ENCODE measurements at regions not wholly inside any gene's neighbourhood (a gene's known extent, or its start where the extent isn't known, plus 50 kb on each side); places are given as distances from the start of the nearest gene placed in this dataset.

DNA sequence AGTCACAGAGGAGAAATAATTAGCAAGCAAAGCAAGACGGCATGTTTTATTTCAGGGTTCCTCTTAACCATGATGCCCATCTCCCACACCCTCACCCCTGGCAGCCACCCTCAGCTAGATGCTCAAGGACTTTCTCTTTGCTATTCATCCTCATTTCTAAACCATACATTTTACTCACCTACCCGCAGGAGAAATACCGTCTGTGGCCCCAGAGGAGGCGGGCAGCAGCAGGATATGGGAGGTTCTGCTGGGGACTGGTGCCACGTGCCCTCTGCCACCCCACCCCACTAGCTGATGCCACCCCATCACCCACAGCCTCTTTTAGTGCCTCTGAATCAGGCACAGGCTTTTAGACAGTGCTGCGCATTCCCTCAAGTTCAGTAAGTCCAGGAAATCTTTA, 168.7 kb upstream of the ITGB1 start:
- H3K4me2 ChIP-seq (ENCODE audit: low read length), result no peak overlapping the region
- no peak overlapping the region for H3K4me3 ChIP-seq (ENCODE audit: low read length)
- H3K4me1 ChIP-seq (ENCODE audit: low read length), result no peaks in the 10 kb centered on the region
- H3K36me3 ChIP-seq (replicated peaks; ENCODE audit: low read depth, low read length), result no peaks in the 10 kb centered on the region
- H4K20me1 ChIP-seq (ENCODE audit: insufficient read depth, low read length), result no peaks in the 10 kb centered on the region
- H3K79me2 ChIP-seq (ENCODE audit: low read length), result no peaks in the 10 kb centered on the region
- H3K9me3 ChIP-seq (ENCODE audit: insufficient read depth, low read length), result no peaks in the 10 kb centered on the region
- H3K27ac ChIP-seq (ENCODE audit: low read length), result no peak overlapping the region
- H3K27me3 ChIP-seq (ENCODE audit: low read depth, low read length), result no peaks in the 10 kb centered on the region
- no peak overlapping the region for H2AFZ ChIP-seq (ENCODE audit: low read depth, low read length)
- no peak for TF ChIP-seq EZH2phosphoT487 (IDR thresholded peaks at IDR 0.05; ENCODE audit: low read depth)
- TF ChIP-seq, protein P1, sequence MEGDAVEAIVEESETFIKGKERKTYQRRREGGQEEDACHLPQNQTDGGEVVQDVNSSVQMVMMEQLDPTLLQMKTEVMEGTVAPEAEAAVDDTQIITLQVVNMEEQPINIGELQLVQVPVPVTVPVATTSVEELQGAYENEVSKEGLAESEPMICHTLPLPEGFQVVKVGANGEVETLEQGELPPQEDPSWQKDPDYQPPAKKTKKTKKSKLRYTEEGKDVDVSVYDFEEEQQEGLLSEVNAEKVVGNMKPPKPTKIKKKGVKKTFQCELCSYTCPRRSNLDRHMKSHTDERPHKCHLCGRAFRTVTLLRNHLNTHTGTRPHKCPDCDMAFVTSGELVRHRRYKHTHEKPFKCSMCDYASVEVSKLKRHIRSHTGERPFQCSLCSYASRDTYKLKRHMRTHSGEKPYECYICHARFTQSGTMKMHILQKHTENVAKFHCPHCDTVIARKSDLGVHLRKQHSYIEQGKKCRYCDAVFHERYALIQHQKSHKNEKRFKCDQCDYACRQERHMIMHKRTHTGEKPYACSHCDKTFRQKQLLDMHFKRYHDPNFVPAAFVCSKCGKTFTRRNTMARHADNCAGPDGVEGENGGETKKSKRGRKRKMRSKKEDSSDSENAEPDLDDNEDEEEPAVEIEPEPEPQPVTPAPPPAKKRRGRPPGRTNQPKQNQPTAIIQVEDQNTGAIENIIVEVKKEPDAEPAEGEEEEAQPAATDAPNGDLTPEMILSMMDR (IDR thresholded peaks at IDR 0.05; ENCODE audit: low read depth, low read length), result no peak
- no peak overlapping the region for H3K9ac ChIP-seq (ENCODE audit: low read length)

DNA sequence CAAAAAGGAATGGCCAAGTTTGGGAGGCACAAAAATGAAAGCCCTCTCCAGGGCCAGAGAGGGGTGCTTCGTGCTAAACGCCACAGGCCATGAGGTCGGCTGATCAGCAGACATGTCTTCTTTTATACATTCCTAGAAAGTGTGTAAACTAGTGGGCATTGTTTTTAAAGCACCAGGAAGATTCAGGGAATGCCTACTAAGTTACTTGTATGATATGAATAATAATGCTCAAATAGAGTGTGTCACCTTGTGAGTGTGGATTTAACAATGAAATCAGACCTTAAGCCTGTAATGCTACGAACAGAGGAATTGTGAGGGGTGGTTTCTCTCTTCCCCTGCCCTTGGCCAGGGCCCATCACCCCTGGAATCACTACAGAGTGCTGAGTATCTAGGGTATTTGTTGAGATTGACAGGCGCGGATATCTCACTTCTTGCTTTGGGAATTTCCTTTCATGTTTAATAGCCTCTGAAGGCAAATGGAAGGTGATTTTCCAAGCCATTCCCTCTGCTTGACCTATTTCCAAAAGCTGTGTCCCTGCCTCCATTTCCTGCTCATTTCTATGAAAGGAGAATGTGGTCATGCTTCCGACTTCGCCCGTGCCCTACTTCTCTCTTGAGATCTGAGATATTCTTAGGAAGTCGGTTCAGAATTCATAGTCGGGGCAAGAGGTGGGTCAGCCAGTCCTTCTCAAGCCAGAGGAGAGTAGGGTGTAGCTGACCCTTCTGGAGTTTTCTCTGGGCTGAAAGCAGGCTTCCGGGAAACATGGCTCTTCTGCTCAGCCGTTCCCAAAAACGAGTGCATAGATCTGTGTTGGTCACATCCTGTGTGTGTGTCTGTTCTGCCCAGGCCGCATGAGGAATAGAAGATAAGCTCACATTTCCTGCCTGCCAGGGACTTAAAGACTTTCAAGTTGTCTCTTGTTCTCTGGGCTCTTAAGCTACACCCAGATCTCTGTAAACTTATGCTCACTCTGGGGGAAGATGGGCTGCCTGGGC, 167.8 kb upstream of the ITGB1 start:
- Histone ChIP-seq H2AFZ (ENCODE audit: low read depth, low read length) (no peak overlapping the region), H3K4me1 (ENCODE audit: low read length) (peaks cover 5% of the 10 kb centered on the region), H3K27me3 (ENCODE audit: low read depth, low read length) (no peaks in the 10 kb centered on the region), H3K79me2 (ENCODE audit: low read length) (no peaks in the 10 kb centered on the region), H4K20me1 (ENCODE audit: insufficient read depth, low read length) (no peaks in the 10 kb centered on the region), H3K9me3 (ENCODE audit: insufficient read depth, low read length) (no peaks in the 10 kb centered on the region), H3K27ac (ENCODE audit: low read length) (no peak overlapping the region), H3K4me2 (ENCODE audit: low read length) (no peak overlapping the region), H3K9ac (ENCODE audit: low read length) (no peak overlapping the region), H3K36me3 (replicated peaks; ENCODE audit: low read depth, low read length) (no peaks in the 10 kb centered on the region), H3K4me3 (ENCODE audit: low read length) (no peak overlapping the region)
- TF ChIP-seq, protein P1 (IDR thresholded peaks at IDR 0.05; ENCODE audit: low read depth, low read length), result no peak
- TF ChIP-seq EZH2phosphoT487 (IDR thresholded peaks at IDR 0.05; ENCODE audit: low read depth), result no peak

DNA sequence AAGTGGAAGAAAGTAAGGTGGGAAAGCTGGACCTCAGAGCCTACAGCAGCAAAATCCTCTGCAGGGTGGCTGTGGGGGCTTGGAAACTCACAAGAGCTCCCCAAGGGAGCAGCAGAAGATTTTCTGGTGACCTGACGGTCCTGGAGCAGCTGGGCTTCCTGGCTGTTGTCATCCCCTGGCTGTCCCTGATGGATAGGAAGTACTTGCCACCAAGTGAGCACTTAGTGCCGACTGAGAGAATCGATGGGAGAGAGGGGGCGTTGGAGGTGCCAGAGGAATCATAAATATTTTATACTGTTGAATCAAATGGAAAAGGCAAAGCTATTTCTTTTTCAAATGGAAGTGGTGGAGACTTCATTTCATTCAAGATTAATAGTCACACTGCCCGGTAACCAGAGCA, 167.1 kb upstream of the ITGB1 start:
- peaks cover 8% of the 10 kb centered on the region for H3K4me1 ChIP-seq (ENCODE audit: low read length)
- no peaks in the 10 kb centered on the region for H3K36me3 ChIP-seq (replicated peaks; ENCODE audit: low read depth, low read length)
- H3K4me3 ChIP-seq (ENCODE audit: low read length), result no peak overlapping the region
- TF ChIP-seq, protein P1 (IDR thresholded peaks at IDR 0.05; ENCODE audit: low read depth, low read length), result no peak
- no peak for TF ChIP-seq EZH2phosphoT487 (IDR thresholded peaks at IDR 0.05; ENCODE audit: low read depth)
- H3K9ac ChIP-seq (ENCODE audit: low read length), result no peak overlapping the region
- no peaks in the 10 kb centered on the region for H3K9me3 ChIP-seq (ENCODE audit: insufficient read depth, low read length)
- H3K4me2 ChIP-seq (ENCODE audit: low read length), result no peak overlapping the region
- H3K27me3 ChIP-seq (ENCODE audit: low read depth, low read length), result no peaks in the 10 kb centered on the region
- H3K79me2 ChIP-seq (ENCODE audit: low read length), result no peaks in the 10 kb centered on the region
- H2AFZ ChIP-seq (ENCODE audit: low read depth, low read length), result no peak overlapping the region
- H3K27ac ChIP-seq (ENCODE audit: low read length), result no peak overlapping the region
- H4K20me1 ChIP-seq (ENCODE audit: insufficient read depth, low read length), result no peaks in the 10 kb centered on the region

- Histone ChIP-seq H3K9ac (ENCODE audit: low read length) (no peak overlapping the region), H3K4me2 (ENCODE audit: low read length) (no peak overlapping the region), H3K36me3 (replicated peaks; ENCODE audit: low read depth, low read length) (no peaks in the 10 kb centered on the region), H3K79me2 (ENCODE audit: low read length) (no peaks in the 10 kb centered on the region), H3K4me1 (ENCODE audit: low read length) (peaks cover 8% of the 10 kb centered on the region), H3K27ac (ENCODE audit: low read length) (no peak overlapping the region), H3K27me3 (ENCODE audit: low read depth, low read length) (no peaks in the 10 kb centered on the region), H4K20me1 (ENCODE audit: insufficient read depth, low read length) (no peaks in the 10 kb centered on the region), H3K4me3 (ENCODE audit: low read length) (no peak overlapping the region), H2AFZ (ENCODE audit: low read depth, low read length) (no peak overlapping the region), H3K9me3 (ENCODE audit: insufficient read depth, low read length) (no peaks in the 10 kb centered on the region)
- TF ChIP-seq EZH2phosphoT487 (IDR thresholded peaks at IDR 0.05; ENCODE audit: low read depth), result no peak
- TF ChIP-seq, protein P1 (IDR thresholded peaks at IDR 0.05; ENCODE audit: low read depth, low read length), result no peak
Measured at GRCh38 chr10:33123680-33124079, 165.7 kb upstream of the ITGB1 start.
